GM23338 (cell line): ENCODE measurements at regions not wholly inside any gene's neighbourhood (a gene's known extent, or its start where the extent isn't known, plus 50 kb on each side); places are given as distances from the start of the nearest gene placed in this dataset.

Source experiments
- ATAC-seq: fragments of 200-7000 bp; cut with Tn5 transposase; 3 replicates; pipeline ENCODE4 v1.9.1; 2020
- DNase-seq: peaks from one replicate; pipeline ENCODE4 v3.0.0-alpha.2; 2015; ENCODE audit warnings: low spot score
- H2AFZ ChIP-seq: fragments of 200-600 bp; sonication (generic); 2 replicates; pipeline ENCODE4 v1.8.0; 2016; ENCODE audit warnings: antibody characterized with exemption, mild to moderate bottlenecking, moderate library complexity
- H3F3A ChIP-seq: fragments of 200-600 bp; sonication (generic); replicated peaks from 2 replicates; pipeline ENCODE4 v1.8.0; 2017; ENCODE audit warnings: antibody characterized with exemption, mixed run types, low read depth
- H3K27ac ChIP-seq: fragments of 200-600 bp; sonication (generic); 2 replicates; pipeline ENCODE4 v1.6.1; 2016; ENCODE audit warnings: low read depth
- H3K27me3 ChIP-seq: fragments of 200-600 bp; sonication (generic); 2 replicates; pipeline ENCODE4 v1.8.0; 2016; ENCODE audit warnings: mild to moderate bottlenecking, mixed run types, moderate library complexity; ENCODE audit not compliant: insufficient read depth
- H3K36me3 ChIP-seq: fragments of 200-600 bp; sonication (generic); 2 replicates; pipeline ENCODE4 v1.8.0; 2016; ENCODE audit warnings: mild to moderate bottlenecking; ENCODE audit not compliant: insufficient read depth
- H3K4me1 ChIP-seq: fragments of 200-600 bp; sonication (generic); 2 replicates; pipeline ENCODE4 v1.8.0; 2016; ENCODE audit warnings: mild to moderate bottlenecking, moderate library complexity; ENCODE audit not compliant: insufficient read depth
- H3K4me2 ChIP-seq: fragments of 200-600 bp; sonication (generic); 2 replicates; pipeline ENCODE4 v1.7.1; 2017; ENCODE audit warnings: mixed run types
- H3K4me3 ChIP-seq: fragments of 200-600 bp; sonication (generic); 2 replicates; pipeline ENCODE4 v1.6.1; 2016; ENCODE audit warnings: mixed run types
- H3K79me2 ChIP-seq: fragments of 200-600 bp; sonication (generic); replicated peaks from 2 replicates; pipeline ENCODE4 v1.8.0; 2017; ENCODE audit warnings: mild to moderate bottlenecking; ENCODE audit not compliant: insufficient read depth
- H3K9me2 ChIP-seq: fragments of 200-600 bp; sonication (generic); 2 replicates; pipeline ENCODE4 v1.8.0; 2017; ENCODE audit not compliant: insufficient read depth
- H4K20me1 ChIP-seq: fragments of 200-600 bp; sonication (generic); replicated peaks from 2 replicates; pipeline ENCODE4 v1.8.0; 2017; ENCODE audit warnings: mild to moderate bottlenecking; ENCODE audit not compliant: insufficient read depth
- H3K27ac Mint-ChIP-seq: 2 replicates; pipeline ENCODE4 v1.8.0; 2020; ENCODE audit warnings: inconsistent platforms, mild to moderate bottlenecking, moderate library complexity, mixed read lengths
- H3K27me3 Mint-ChIP-seq: 3 replicates; pipeline ENCODE4 v1.8.0; 2022; ENCODE audit warnings: low read depth, mild to moderate bottlenecking, moderate library complexity, mixed read lengths, inconsistent platforms; ENCODE audit not compliant: insufficient read depth, poor library complexity
- H3K36me3 Mint-ChIP-seq: 3 replicates; pipeline ENCODE4 v1.8.0; 2021; ENCODE audit warnings: low read depth, mild to moderate bottlenecking, inconsistent platforms, moderate library complexity, mixed read lengths
- H3K4me1 Mint-ChIP-seq: 3 replicates; pipeline ENCODE4 v1.8.0; 2020; ENCODE audit warnings: mild to moderate bottlenecking, inconsistent platforms, mixed read lengths
- H3K4me3 Mint-ChIP-seq: 3 replicates; pipeline ENCODE4 v1.8.0; 2021; ENCODE audit warnings: moderate library complexity, mild to moderate bottlenecking, inconsistent platforms, mixed read lengths
- H3K9me3 Mint-ChIP-seq: 3 replicates; pipeline ENCODE4 v1.8.0; 2020; ENCODE audit warnings: moderate library complexity, mild to moderate bottlenecking, inconsistent platforms, mixed read lengths
- CREB1 ChIP-seq: fragments of 250-450 bp; sonication (Bioruptor Pico); IDR thresholded peaks from 2 replicates; pipeline ENCODE4 v1.5.0; 2020; ENCODE audit warnings: low read depth, mild to moderate bottlenecking, moderate library complexity
- CTCF ChIP-seq, 2 experiments: fragments of 200-600 bp in 1 of 2; sonication (generic) in 1 of 2; conservative IDR thresholded peaks; 2 replicates each; pipeline versions ENCODE4 v1.5.1 to v1.6.1; 2016 to 2017; ENCODE audit warnings: antibody characterized with exemption in 2 of 2, low read depth in 2 of 2, mild to moderate bottlenecking in 2 of 2, moderate library complexity in 1 of 2
- EZH2 ChIP-seq: fragments of 200-600 bp; sonication (generic); IDR thresholded peaks from one replicate; pipeline ENCODE4 v1.8.0; 2017; ENCODE audit warnings: antibody characterized with exemption, mild to moderate bottlenecking, low read depth; ENCODE audit not compliant: unreplicated experiment
- EZH2phosphoT487 ChIP-seq: fragments of 200-600 bp; sonication (generic); IDR thresholded peaks from one replicate; pipeline ENCODE4 v1.8.1; 2018; ENCODE audit warnings: antibody characterized with exemption; ENCODE audit not compliant: unreplicated experiment
- JUNB ChIP-seq: IDR thresholded peaks from one replicate; pipeline ENCODE4 v1.6.1; 2016; ENCODE audit warnings: antibody characterized with exemption; ENCODE audit not compliant: unreplicated experiment
- NANOG ChIP-seq: IDR thresholded peaks from 2 replicates; pipeline ENCODE4 v1.6.1; 2016; ENCODE audit warnings: antibody characterized with exemption, borderline replicate concordance
- STAT1 ChIP-seq: IDR thresholded peaks from one replicate; pipeline ENCODE4 v1.6.1; 2016; ENCODE audit warnings: antibody characterized with exemption; ENCODE audit not compliant: unreplicated experiment
- ZNF114 ChIP-seq: fragments of 250-450 bp; sonication (Bioruptor Pico); IDR thresholded peaks from 2 replicates; pipeline ENCODE4 v1.5.0; 2020; ENCODE audit warnings: mild to moderate bottlenecking, moderate library complexity
- ZNF331 ChIP-seq: fragments of 250-450 bp; sonication (Bioruptor Pico); IDR thresholded peaks from 2 replicates; pipeline ENCODE4 v1.5.0; 2020; ENCODE audit warnings: low read depth, mild to moderate bottlenecking, moderate library complexity

DNA sequence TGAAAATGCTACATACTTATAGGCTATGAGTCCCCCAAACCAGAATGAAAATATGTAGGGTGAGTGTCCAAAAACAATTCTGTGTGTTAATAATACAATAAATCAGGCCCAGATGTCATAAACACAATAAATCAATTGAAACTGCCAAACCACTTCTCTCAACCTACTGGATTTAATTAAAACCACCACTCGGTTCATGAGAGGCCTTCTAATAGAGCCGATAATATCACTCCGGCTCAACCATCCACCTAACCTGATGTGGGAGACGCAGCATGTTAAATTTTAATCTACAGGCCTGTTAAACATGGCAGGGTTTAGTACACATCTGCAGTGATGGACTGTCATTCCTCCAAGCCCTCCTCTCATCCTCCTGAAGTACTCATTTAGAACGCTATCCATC is 734.5 kb upstream of the ZNF608 start:
- Histone ChIP-seq H4K20me1 (no peaks in the 10 kb centered on the region), H3K27ac (no peak overlapping the region), H3K9me2 (no peaks in the 10 kb centered on the region), H3K36me3 (no peaks in the 10 kb centered on the region), H3K4me3 (no peak overlapping the region), H3K27me3 (no peaks in the 10 kb centered on the region), H3K4me2 (no peak overlapping the region), H3K79me2 (no peaks in the 10 kb centered on the region), H2AFZ (peak overlapping the region; percentile 48; the same call in 1 of the 2 replicates), H3K4me1 (peaks cover 8% of the 10 kb centered on the region), H3F3A (no peaks in the 10 kb centered on the region)
- Mint-ChIP-seq H3K27ac (no peak overlapping the region), H3K9me3 (no peaks in the 10 kb centered on the region), H3K4me1 (peaks cover 15% of the 10 kb centered on the region), H3K36me3 (no peaks in the 10 kb centered on the region), H3K27me3 (no peaks in the 10 kb centered on the region), H3K4me3 (no peak overlapping the region)
- ATAC-seq, result no peak
- no peak for DNase-seq
- TF ChIP-seq NANOG (no peak), STAT1 (no peak), CTCF (conservative IDR thresholded peaks at IDR 0.05; ENCODE audit: low read depth in 2 of 2) (no peak), JUNB (no peak), EZH2 (no peak), CREB1 (CRISPR knock-in tag) (no peak), ZNF114 (CRISPR knock-in tag) (no peak), ZNF331 (no peak)

- no peaks in the 10 kb centered on the region for H3K36me3 ChIP-seq
- H3K9me2 ChIP-seq, result no peaks in the 10 kb centered on the region
- H3K4me1 ChIP-seq, result peaks cover 17% of the 10 kb centered on the region
- H4K20me1 ChIP-seq, result no peaks in the 10 kb centered on the region
- Mint-ChIP-seq H3K27ac (no peak overlapping the region), H3K4me3 (no peak overlapping the region), H3K36me3 (no peaks in the 10 kb centered on the region), H3K27me3 (no peaks in the 10 kb centered on the region), H3K4me1 (peaks cover 23% of the 10 kb centered on the region), H3K9me3 (no peaks in the 10 kb centered on the region)
- H3F3A ChIP-seq, result no peaks in the 10 kb centered on the region
- no peak for ATAC-seq
- H2AFZ ChIP-seq, result peak overlapping the region; percentile 48; the same call in 1 of the 2 replicates
- no peak overlapping the region for H3K27ac ChIP-seq
- no peaks in the 10 kb centered on the region for H3K27me3 ChIP-seq
- no peak overlapping the region for H3K4me2 ChIP-seq
- H3K4me3 ChIP-seq, result no peak overlapping the region
- DNase-seq, result no peak
- H3K79me2 ChIP-seq, result no peaks in the 10 kb centered on the region
- TF ChIP-seq STAT1 (no peak), EZH2phosphoT487 (no peak), ZNF114 (CRISPR knock-in tag) (no peak), CTCF (conservative IDR thresholded peaks at IDR 0.05; ENCODE audit: low read depth in 2 of 2) (no peak), EZH2 (no peak), NANOG (no peak)
These were observed 735.3 kb upstream of the ZNF608 start for GRCh38 chr5:125481506-125482465.
